ENCODE measurements at regions not wholly inside any gene's neighbourhood (a gene's known extent, or its start where the extent isn't known, plus 50 kb on each side); places are given as distances from the start of the nearest gene placed in this dataset.

DNA sequence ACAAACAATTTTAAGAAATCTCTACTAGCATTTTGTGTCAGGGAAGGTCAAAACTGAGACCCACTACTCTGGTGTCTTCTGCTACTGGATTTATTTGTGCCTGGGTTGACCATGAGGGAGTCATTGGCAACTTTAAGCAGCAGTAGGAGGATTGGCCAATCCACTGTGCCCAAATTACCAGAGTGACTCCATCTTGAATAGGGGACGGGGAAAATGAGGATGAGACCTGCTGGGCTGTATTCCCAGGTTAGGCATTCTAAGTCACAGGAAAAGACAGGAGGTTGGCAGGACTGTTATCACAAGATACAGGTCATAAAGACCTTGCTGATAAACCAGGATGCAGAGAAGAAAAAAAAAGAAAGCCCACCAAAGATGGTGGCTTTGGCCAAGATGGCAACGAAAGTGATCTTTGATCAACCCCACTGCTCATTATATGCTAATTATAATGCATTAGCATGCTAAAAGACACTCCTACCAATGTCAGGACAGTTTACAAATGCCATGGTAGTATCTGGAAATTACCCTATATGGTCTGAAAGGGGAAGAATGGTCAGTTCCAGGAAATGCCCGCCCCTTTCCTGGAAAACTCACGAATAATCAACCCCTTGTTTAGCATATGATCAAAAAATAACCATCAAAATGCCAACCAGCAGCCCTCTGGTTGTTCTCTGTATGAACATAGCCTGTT is 200.9 kb downstream of the LTN1 start:
- DNase-seq (ENCODE audit: low read depth in 4 of 4, low spot score in 3 of 4): no peak

GRCh38 chr21:28790335-28790734 is 202.3 kb downstream of the LTN1 start:
- DNase-seq (ENCODE audit: low read depth in 4 of 4, low spot score in 3 of 4): no peak

DNA sequence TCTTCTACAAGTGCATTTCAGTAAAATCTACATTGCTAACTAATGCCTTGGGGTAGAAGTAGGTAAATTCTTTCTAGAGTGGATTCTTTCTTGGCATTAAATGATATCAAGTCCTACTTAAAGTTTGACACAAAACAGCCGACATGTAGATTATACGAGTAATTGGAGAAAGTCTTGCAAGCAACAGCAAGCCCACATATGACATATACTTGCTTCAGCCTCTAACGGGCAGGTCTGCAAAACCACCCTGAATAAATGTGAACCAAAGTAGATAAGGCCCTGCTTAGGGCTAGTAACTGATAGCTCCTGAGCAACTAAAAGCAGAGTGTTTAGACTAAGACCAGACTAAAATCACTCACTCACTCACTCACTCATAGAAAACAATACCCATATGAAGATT is 203.2 kb downstream of the LTN1 start:
- DNase-seq (ENCODE audit: low read depth in 4 of 4, low spot score in 3 of 4): no peak

GRCh38 chr21:28788030-28788429 is 204.6 kb downstream of the LTN1 start:
- DNase-seq (ENCODE audit: low read depth in 4 of 4, low spot score in 3 of 4): no peak

- DNase-seq (ENCODE audit: low read depth in 4 of 4, low spot score in 3 of 4): no peak
Measured at GRCh38 chr21:28783641-28784185, 209.0 kb downstream of the LTN1 start.

DNA sequence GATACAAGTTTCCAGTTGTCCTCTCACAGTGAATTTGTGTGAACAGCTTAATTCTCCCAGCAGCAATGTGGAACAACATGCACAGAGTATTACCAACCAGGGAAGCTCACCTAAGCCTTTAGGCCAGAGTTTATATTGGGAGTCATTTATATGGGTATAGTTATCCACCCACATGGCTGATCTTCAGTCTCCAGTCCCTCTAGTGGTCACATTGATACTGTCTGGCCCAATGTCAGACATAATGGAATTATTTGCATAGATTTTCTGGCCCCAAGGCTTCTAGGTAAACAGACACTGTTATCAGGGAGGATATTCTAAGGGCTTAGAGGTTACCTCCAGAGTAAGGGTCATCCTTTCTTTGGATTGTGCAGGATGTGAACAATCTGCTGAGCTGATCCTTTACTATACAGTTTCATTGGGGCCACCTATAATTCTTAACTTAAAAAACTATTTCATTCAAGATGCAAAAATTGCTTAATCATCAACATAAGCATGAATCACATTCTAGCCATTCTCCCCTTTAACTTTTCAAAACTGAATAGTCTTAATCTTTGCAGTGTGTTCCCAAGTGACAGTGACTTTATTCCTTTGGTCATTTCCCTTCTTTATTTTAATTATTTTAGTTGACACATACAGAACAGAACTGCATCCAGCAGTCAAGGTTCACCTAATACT is 210.9 kb downstream of the LTN1 start:
- DNase-seq (ENCODE audit: low read depth in 4 of 4, low spot score in 3 of 4): no peak

DNA sequence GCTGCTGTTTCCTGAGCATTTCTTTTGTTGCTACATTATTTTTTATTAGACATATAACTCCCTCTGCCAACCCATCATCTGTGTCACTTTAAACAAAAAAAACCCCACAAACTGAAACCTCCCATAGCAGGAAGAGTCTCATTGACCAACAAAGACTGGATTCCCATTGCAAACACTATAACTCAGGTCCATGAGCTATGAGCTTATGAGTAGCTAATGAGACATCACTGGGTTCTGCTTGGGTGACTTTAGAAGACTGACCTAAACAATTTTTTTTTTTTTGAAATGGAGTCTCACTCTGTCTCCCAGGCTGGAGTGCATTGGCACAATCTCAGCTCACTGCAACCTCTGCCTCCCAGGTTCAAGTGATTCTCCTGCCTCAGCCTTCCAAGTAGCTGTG is 212.8 kb downstream of the LTN1 start:
- DNase-seq (ENCODE audit: low read depth in 4 of 4, low spot score in 3 of 4): no peak

DNA sequence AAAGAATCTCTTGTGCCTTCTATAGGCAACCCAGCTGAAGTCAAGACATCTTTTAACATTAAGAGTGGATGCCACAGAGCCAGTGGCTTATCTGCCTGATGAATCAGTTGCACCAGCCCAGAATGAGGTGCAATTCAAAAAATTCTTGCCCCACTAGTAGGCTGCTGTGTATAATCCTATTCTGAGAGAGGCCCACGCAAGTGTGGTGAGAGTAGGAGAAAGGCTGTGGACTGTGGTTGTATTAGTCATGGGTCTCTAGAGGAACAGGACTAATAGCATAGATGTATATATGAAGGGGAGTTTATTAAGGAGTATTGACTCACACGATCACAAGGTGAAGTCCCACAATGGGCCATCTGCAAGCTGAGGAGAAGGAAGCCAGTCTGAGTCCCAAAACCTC is 216.4 kb downstream of the LTN1 start:
- no peak for DNase-seq (ENCODE audit: low read depth in 4 of 4, low spot score in 3 of 4)

GRCh38 chr21:28775071-28775470 is 217.6 kb downstream of the LTN1 start:
- no peak for DNase-seq (ENCODE audit: low read depth in 4 of 4, low spot score in 3 of 4)

- DNase-seq (ENCODE audit: low read depth in 4 of 4, low spot score in 3 of 4): no peak
Measured at GRCh38 chr21:28773036-28773435, 219.6 kb downstream of the LTN1 start.

DNA sequence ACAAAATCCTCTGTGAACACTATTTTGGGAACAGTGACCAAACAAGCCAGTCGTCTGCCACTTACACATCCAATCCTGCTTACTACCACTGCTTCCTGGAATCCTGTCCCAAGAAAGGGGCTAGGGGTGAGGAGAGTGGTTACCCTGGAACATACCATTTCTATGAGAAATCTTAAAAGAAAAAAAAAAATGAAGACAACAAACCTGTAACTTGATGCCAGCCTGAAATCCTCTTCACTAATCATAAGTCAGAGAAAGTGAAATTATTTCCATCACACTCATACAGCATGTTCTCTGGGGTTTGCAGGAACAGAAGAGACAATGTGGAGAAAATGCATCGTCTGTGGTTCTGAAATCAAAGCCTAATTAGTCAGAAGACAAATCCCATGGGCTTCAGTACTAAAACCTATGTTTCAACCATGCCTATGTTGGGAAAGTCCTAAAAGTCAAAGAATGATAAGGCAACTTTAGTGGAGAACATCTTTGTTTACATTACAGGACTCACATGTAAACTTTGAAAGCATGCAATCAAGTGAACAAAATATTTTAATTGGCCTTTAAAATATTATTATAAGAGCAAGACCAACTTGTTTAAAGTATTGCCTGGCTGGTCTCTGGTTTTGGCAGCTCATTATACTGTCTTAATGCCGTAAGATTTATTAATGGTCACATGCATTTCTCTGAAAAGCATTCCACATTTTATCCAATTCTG is 220.7 kb downstream of the LTN1 start:
- DNase-seq (ENCODE audit: low read depth in 4 of 4, low spot score in 3 of 4): no peak

- no peak for DNase-seq (ENCODE audit: low read depth in 4 of 4, low spot score in 3 of 4)
Measured at GRCh38 chr21:28770867-28771661, 221.6 kb downstream of the LTN1 start.

GRCh38 chr21:28769683-28770082 is 223.0 kb downstream of the LTN1 start:
- no peak for DNase-seq (ENCODE audit: low read depth in 4 of 4, low spot score in 3 of 4)

GRCh38 chr21:28768753-28769152 is 223.9 kb downstream of the LTN1 start:
- DNase-seq (ENCODE audit: low read depth in 4 of 4, low spot score in 3 of 4): no peak

DNA sequence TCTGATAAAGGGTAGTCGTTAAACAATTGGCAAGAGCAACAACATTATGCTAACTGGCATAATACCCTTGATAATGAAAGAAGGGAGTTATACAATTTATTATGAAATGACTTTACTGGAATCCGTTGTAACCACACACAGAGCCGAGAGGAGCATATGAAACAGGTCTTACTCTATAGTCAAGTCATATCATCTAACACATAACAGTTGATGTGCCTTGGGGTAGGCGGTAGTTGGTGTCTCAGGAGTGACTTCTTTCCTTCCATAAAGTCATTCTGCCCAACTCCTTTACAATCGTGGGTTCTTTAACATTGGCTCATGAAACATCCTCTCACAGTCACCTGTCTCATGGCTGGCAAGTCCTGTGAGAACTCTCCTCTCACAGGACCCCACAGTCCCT is 225.2 kb downstream of the LTN1 start:
- no peak for DNase-seq (ENCODE audit: low read depth in 4 of 4, low spot score in 3 of 4)

DNA sequence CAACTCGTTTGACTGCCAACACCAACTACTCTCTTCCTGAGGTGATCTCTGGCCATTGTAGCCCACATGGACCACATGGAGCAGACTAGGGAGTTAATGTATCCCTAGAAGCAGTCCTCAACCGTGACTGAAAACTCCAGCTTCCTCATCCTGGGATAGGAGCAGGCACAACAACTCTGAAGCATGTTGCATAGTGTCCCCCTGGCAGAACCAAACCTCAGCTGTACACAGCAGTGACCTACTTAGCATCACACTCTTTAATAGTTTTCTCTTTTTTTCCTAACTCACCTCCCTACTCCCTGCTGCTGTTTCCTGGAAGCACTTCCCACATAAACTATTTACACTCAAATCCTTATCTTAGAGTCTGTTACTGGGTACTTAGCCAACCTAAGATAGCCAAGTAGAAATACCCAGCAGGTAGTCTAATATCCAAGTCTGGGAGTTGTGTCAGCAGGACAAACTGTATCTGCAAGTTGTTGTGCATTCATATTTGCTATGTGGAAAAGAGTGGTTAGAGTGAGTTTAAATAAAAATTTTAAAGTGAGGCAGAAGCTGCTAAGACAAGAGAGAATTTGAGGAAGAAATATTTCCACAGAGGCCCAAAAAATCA is 228.8 kb downstream of the LTN1 start:
- no peak for DNase-seq (ENCODE audit: low read depth in 4 of 4, low spot score in 3 of 4)

DNA sequence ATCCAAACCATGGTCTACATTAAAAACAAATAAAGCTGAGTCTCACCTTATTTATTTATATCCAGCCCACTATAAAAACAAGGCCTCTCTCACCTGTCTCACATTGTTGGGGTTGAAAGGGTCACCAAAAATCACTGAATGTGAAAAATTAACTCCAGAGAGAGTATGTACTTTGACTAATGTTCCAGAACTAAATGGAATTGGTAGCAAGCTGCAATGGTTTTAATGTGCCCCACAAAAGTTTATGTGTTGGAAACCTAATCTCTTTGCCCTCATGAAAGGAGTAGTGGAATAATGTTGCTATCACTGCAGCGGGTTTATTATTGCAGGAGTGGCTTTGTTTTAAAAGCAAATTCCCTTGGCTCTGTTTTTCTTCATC is 230.3 kb downstream of the LTN1 start:
- peak in 1 of 4 donors; percentile 55 for DNase-seq (ENCODE audit: low read depth in 4 of 4, low spot score in 3 of 4)

GRCh38 chr21:28761674-28762356 is 230.9 kb downstream of the LTN1 start:
- no peak for DNase-seq (ENCODE audit: low read depth in 4 of 4, low spot score in 3 of 4)

DNA sequence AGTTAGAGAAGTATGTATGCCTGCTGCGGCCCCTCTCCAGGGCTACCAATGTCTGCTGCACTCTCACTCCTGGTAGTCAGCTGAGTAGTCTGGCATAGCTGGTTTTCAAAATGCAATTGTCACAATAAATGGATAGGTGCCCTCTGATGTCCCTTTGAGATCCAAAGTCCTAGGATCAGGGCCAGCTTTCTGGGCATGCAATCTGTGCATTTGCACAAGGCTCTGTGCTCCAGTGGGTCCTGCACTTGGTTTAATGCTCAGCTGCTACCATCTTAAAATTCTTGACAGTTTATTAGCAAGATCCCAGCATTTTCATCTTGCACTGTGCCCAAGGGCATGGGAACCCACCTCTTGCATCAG is 233.8 kb downstream of the LTN1 start:
- no peak for DNase-seq (ENCODE audit: low read depth in 4 of 4, low spot score in 3 of 4)
